ENCODE measurements at regions not wholly inside any gene's neighbourhood (a gene's known extent, or its start where the extent isn't known, plus 50 kb on each side); places are given as distances from the start of the nearest gene placed in this dataset.

DNA sequence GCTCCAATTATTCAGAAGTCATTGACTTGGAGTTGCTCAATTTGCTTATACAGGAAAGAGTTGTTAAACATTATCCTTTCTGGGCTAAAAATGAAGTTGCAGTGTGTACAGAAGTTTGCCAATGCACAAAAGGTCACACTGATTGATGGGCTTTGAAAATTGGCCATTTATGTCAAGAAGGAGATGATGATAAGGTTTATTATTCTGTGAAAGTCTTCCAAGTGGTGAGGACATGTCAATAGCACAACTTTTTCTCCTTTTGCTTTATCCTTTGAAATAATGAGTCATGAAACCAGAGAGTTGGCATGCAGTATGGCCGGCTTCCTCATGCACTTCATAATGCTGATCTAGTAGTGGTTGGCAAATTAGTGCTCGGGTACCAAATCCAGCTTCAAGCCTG, 848.5 kb upstream of the WWC1 start:
- no peak overlapping the region for H3K4me3 ChIP-seq (ENCODE audit: low read length)
- no peaks in the 10 kb centered on the region for H3K9me3 ChIP-seq (ENCODE audit: low read length)
- H3K27me3 ChIP-seq (ENCODE audit: insufficient read depth, low read length): no peaks in the 10 kb centered on the region
- no peaks in the 10 kb centered on the region for H3K36me3 ChIP-seq (ENCODE audit: insufficient read depth, low read length)
- peaks cover 5% of the 10 kb centered on the region for H3K4me1 ChIP-seq (ENCODE audit: insufficient read depth, low read length)
- H2AFZ ChIP-seq (ENCODE audit: low read depth, low read length): no peak overlapping the region

DNA sequence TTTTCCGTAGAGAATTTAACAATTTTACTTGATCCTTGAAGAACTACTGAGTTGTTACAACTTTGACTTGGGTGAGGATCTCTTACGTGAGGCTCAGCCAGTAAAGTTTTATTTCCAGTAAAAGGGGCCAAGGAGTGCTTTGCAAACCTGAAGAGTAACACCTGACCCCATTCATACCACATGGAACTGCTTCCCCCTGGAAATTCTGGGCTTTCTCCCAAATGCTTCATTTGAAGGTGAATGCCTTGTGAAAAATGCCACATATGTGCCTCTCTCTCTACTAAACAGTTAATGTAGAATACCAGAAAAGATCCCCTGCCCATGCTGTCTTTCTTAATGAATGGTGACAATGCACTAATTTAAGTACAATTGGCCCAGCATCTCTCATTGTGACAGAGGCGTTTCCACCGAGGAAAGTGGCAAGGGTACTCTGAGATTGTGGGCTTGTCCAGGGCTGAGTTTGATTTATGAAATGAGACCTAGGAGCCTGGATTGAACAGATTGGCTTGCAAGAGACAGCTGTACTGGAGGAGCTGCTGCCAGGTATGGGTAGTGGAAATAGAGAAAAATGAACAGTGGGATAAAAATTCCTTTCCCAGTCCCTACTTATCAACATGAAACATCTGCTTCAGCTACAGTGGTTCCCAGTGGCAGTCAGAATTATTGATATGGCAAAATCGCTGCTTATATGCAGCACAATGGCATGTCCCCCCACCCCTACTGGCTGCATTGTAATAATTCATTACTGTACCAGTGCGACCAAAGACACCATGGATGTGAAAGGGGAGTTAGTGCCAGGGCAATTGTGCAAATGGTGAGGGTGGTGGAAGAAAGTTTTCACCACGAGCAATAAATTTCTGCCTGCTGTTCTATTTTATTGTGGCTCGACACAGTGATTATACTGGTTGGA, 843.7 kb upstream of the WWC1 start:
- H3K4me3 ChIP-seq (ENCODE audit: low read length): no peak overlapping the region
- H3K27me3 ChIP-seq (ENCODE audit: insufficient read depth, low read length): no peaks in the 10 kb centered on the region
- no peaks in the 10 kb centered on the region for H3K36me3 ChIP-seq (ENCODE audit: insufficient read depth, low read length)
- H2AFZ ChIP-seq (ENCODE audit: low read depth, low read length): no peak overlapping the region
- H3K4me1 ChIP-seq (ENCODE audit: insufficient read depth, low read length): peaks cover 4% of the 10 kb centered on the region
- no peaks in the 10 kb centered on the region for H3K9me3 ChIP-seq (ENCODE audit: low read length)

DNA sequence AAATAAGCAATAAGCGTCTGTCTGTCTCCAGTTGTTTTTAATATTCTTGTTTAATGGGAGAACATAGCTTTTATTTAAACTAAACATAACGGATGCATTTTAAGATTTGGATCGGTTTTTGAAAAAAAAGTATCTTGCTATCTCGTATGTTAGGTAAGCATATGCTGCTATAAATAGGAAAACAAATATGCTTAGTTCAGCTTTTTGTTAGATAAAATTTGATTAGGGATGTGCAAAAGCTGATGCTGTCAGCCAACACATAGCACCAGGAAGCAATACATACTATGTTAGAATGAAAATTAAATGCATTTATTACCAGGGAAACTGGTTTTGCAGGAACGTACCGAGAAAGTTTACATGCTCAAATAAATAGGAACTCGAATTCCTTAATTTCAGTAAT, 843.1 kb upstream of the WWC1 start:
- no peaks in the 10 kb centered on the region for H3K36me3 ChIP-seq (ENCODE audit: insufficient read depth, low read length)
- H3K27me3 ChIP-seq (ENCODE audit: insufficient read depth, low read length): no peaks in the 10 kb centered on the region
- no peak overlapping the region for H3K4me3 ChIP-seq (ENCODE audit: low read length)
- H2AFZ ChIP-seq (ENCODE audit: low read depth, low read length): no peak overlapping the region
- H3K9me3 ChIP-seq (ENCODE audit: low read length): no peaks in the 10 kb centered on the region
- H3K4me1 ChIP-seq (ENCODE audit: insufficient read depth, low read length): peaks cover 10% of the 10 kb centered on the region

DNA sequence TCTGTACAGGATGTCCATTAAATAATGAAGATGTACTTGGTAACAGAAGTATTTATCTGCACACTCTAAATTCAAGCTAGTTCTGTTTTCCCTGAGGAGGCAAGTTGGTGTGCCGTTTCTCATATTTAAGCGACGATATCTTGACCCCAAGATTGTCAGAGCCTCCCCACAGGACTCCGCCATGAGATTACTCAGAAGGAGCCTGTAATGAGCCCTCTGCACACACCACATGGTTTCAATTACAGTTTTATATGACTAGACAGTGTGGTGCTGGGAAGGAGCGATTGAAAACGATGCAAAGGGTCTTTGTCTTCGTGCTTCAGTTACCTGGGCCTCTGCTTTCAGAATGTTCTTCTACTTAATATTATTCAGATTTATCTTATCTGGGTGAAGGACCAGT, 840.4 kb upstream of the WWC1 start:
- no peaks in the 10 kb centered on the region for H3K27me3 ChIP-seq (ENCODE audit: insufficient read depth, low read length)
- no peak overlapping the region for H3K4me3 ChIP-seq (ENCODE audit: low read length)
- H3K4me1 ChIP-seq (ENCODE audit: insufficient read depth, low read length): peaks cover 17% of the 10 kb centered on the region
- H2AFZ ChIP-seq (ENCODE audit: low read depth, low read length): no peak overlapping the region
- no peaks in the 10 kb centered on the region for H3K9me3 ChIP-seq (ENCODE audit: low read length)
- H3K36me3 ChIP-seq (ENCODE audit: insufficient read depth, low read length): no peaks in the 10 kb centered on the region

DNA sequence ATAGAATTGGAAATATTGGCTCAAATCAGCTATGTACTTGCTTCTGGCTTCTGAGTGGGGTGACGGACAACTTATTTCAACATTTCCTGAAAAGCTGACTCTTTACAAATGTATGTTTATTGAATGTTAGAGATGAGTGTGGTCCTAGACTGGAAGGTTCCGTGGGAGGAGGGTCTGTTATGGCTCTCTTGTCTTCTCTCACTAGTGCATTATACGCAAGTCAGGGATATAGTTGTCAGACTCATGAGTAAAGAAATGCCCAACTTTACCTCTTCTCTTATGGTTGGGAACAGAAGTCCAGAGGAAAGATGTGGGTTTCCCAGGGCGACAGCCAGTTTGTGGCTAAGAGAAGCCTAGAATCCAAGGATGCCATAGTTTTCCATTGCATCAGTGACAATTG, 839.3 kb upstream of the WWC1 start:
- Histone ChIP-seq H3K4me3 (ENCODE audit: low read length) (no peak overlapping the region), H3K9me3 (ENCODE audit: low read length) (no peaks in the 10 kb centered on the region), H3K36me3 (ENCODE audit: insufficient read depth, low read length) (no peaks in the 10 kb centered on the region), H2AFZ (ENCODE audit: low read depth, low read length) (no peak overlapping the region), H3K27me3 (ENCODE audit: insufficient read depth, low read length) (no peaks in the 10 kb centered on the region), H3K4me1 (ENCODE audit: insufficient read depth, low read length) (peaks cover 17% of the 10 kb centered on the region)

DNA sequence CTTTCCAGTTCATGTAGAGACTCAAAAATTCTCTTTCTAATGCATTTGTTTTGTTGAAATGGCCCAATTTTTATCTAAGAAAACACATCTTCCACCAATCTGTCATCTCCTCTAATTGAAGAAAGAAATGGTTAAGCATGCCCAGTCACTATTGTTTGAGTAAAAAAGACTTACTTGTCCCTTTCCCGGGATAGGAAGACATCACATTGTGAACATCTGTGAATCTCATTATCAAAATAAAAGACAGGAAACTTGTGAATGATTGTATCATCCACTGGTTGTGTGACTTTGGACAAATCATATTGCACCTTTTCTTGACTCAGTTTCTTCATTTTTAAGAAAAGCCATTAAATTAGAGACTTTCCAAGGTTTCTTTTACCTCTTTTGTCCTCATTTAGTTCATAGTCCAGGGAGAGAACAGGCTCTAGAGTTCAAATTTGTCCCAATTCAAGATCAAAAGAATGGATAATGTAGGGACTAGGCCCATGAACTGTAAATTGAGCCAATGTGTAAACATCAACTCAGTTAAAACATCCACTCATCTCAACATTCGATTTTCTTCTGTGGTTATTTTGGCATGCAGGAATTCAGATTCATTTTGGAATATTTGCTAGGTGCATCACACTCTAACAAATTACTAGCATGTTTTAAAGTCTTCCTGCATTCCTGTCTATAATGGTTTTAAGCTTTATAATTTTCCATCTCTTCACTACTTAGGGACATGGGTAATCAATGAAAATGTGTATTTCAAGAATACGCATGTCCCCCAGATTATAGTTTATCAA, 838.0 kb upstream of the WWC1 start:
- Histone ChIP-seq H2AFZ (ENCODE audit: low read depth, low read length) (no peak overlapping the region), H3K9me3 (ENCODE audit: low read length) (no peaks in the 10 kb centered on the region), H3K4me3 (ENCODE audit: low read length) (no peak overlapping the region), H3K36me3 (ENCODE audit: insufficient read depth, low read length) (no peaks in the 10 kb centered on the region), H3K27me3 (ENCODE audit: insufficient read depth, low read length) (no peaks in the 10 kb centered on the region), H3K4me1 (ENCODE audit: insufficient read depth, low read length) (peaks cover 17% of the 10 kb centered on the region)

DNA sequence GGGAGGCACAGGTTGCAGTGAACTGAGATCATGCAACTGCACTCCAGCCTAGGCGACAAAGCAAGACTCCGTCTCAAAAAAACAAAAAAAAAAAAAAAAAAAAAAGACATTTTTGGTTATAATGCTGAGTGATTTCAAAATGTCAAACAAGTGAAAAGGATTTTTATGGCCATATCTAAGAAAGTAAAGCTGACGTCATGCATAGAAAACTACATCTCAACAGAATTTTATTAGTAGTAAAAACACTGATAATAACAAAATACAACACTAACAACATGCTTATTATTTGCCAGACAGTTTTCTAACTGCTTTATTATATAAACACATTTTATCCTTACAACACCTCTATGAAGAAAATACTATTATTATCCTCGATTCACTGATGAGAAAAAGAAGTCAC, 833.0 kb upstream of the WWC1 start:
- H3K27me3 ChIP-seq (ENCODE audit: insufficient read depth, low read length): no peaks in the 10 kb centered on the region
- H3K4me1 ChIP-seq (ENCODE audit: insufficient read depth, low read length): peaks cover 6% of the 10 kb centered on the region
- no peaks in the 10 kb centered on the region for H3K36me3 ChIP-seq (ENCODE audit: insufficient read depth, low read length)
- peaks cover 5% of the 10 kb centered on the region for H3K9me3 ChIP-seq (ENCODE audit: low read length)
- no peak overlapping the region for H3K4me3 ChIP-seq (ENCODE audit: low read length)
- H2AFZ ChIP-seq (ENCODE audit: low read depth, low read length): no peak overlapping the region

DNA sequence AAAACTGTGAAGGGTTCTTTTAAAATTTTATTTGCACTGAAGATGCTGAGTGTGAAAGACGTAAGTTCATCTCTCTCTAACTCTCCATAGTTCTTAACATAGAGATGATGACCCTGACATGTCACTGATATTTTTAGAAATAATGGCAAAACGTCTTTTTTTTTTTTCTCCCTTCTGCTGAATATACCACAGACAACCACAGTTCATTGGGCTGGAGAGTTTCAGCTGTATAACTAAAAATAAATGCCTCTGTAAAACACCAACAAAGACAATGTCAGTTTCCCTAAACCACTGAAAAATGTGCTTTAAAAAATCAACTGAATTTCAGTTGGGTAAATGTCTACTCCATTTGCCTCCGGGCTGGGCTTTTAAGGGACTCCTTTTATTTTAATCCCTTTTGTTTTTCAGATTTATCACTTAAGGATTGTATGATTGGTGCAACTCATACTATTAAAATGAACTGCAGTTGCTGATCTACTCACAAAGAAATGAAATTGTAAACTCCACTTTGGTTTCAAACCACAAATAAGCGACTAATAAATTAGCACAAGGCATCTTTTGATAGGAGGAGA, 830.9 kb upstream of the WWC1 start:
- Histone ChIP-seq H3K4me3 (ENCODE audit: low read length) (no peak overlapping the region), H3K9me3 (ENCODE audit: low read length) (peaks cover 5% of the 10 kb centered on the region), H3K27me3 (ENCODE audit: insufficient read depth, low read length) (no peaks in the 10 kb centered on the region), H3K36me3 (ENCODE audit: insufficient read depth, low read length) (no peaks in the 10 kb centered on the region), H2AFZ (ENCODE audit: low read depth, low read length) (no peak overlapping the region), H3K4me1 (ENCODE audit: insufficient read depth, low read length) (no peaks in the 10 kb centered on the region)

DNA sequence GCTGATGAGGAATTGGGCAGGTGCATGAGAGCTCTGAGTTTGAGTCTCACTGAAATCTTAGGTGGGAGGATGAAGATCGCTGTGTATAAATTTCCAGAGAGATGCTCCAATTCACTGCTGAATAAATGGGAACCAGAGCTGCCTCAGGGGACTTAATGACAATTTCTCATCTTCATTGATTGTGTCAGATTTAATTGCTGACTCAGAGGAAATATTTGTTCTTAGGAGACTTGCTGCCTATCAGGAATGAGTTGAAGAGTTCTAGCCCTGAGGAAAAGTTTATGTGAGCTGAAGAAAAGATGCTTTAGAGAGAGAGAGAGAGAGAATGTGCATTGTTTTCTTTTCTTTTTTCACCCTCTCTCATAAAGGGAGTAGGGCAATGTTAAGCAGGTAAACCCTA, 827.5 kb upstream of the WWC1 start:
- H2AFZ ChIP-seq (ENCODE audit: low read depth, low read length): no peak overlapping the region
- H3K36me3 ChIP-seq (ENCODE audit: insufficient read depth, low read length): no peaks in the 10 kb centered on the region
- H3K4me1 ChIP-seq (ENCODE audit: insufficient read depth, low read length): no peaks in the 10 kb centered on the region
- H3K4me3 ChIP-seq (ENCODE audit: low read length): no peak overlapping the region
- no peaks in the 10 kb centered on the region for H3K27me3 ChIP-seq (ENCODE audit: insufficient read depth, low read length)
- H3K9me3 ChIP-seq (ENCODE audit: low read length): peaks cover 5% of the 10 kb centered on the region

DNA sequence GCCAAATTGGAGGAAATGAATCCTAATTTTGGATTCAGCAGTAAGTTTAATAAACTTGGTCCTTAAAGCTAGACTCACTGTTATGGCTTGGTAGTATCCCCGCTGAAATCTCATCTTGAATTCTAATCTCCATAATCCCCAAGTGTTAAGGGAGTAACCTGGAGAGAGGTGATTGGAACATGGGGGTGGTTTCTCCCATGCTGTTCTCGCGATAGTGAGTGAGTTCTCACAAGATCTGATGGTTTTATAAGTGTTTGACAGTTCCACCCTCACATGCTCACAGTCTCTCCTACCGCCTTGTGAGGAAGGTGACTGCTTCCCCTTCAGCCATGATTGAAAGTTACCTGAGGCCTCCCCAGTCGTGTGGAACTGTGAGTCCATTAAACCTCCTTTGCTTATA, 824.5 kb upstream of the WWC1 start:
- Histone ChIP-seq H3K4me3 (ENCODE audit: low read length) (no peak overlapping the region), H2AFZ (ENCODE audit: low read depth, low read length) (no peak overlapping the region), H3K4me1 (ENCODE audit: insufficient read depth, low read length) (peaks cover 5% of the 10 kb centered on the region), H3K36me3 (ENCODE audit: insufficient read depth, low read length) (no peaks in the 10 kb centered on the region), H3K9me3 (ENCODE audit: low read length) (peaks cover 5% of the 10 kb centered on the region), H3K27me3 (ENCODE audit: insufficient read depth, low read length) (no peaks in the 10 kb centered on the region)

DNA sequence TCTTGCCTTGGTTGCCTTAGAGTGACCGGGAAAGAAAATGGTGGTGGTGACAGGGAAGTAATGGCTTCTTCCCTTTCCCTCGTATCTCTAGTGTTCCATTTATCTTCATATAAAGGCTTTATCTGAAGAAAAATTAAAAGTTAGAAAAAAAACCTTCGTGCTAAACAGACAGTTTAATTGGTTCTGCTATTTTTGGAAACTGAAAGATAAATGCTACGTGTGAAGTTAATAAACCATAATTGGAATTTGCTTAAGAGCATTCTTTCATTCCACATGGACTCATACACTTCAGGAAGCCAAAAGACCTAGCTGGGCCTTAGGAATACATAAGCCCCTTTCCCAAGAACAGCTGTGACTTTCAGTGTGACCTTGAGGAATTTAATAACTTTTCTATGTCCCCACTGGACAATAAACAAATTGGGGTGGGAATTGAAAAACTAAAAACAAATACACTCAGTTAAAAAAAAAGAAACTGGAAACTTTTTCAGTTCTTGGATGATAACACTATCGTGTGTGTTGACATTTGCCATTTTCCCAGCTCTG, 818.8 kb upstream of the WWC1 start:
- Histone ChIP-seq H3K27me3 (ENCODE audit: insufficient read depth, low read length) (no peaks in the 10 kb centered on the region), H3K36me3 (ENCODE audit: insufficient read depth, low read length) (no peaks in the 10 kb centered on the region), H3K4me1 (ENCODE audit: insufficient read depth, low read length) (peaks cover 5% of the 10 kb centered on the region), H2AFZ (ENCODE audit: low read depth, low read length) (no peak overlapping the region), H3K4me3 (ENCODE audit: low read length) (no peak overlapping the region), H3K9me3 (ENCODE audit: low read length) (no peaks in the 10 kb centered on the region)

DNA sequence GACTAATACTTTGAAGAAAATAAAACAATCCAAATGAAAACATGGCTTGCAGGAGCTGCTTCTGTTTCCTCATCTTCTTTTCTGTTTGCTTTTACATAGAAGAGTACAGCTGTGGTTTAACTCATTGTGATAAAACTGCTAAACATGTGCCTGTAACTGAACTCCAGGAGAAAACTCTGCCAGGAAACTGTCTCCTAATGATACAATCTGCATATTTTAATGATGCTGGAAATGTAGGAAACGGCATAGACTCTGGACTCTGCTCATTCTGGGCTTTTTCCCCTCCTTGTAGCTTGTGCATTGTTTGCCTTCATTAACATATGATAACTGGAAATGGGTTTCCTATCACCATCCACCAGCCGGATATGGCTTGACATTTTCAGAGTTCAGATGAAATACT, 813.3 kb upstream of the WWC1 start:
- H3K4me3 ChIP-seq (ENCODE audit: low read length): no peak overlapping the region
- no peak overlapping the region for H2AFZ ChIP-seq (ENCODE audit: low read depth, low read length)
- H3K27me3 ChIP-seq (ENCODE audit: insufficient read depth, low read length): no peaks in the 10 kb centered on the region
- no peaks in the 10 kb centered on the region for H3K36me3 ChIP-seq (ENCODE audit: insufficient read depth, low read length)
- no peaks in the 10 kb centered on the region for H3K9me3 ChIP-seq (ENCODE audit: low read length)
- no peaks in the 10 kb centered on the region for H3K4me1 ChIP-seq (ENCODE audit: insufficient read depth, low read length)

DNA sequence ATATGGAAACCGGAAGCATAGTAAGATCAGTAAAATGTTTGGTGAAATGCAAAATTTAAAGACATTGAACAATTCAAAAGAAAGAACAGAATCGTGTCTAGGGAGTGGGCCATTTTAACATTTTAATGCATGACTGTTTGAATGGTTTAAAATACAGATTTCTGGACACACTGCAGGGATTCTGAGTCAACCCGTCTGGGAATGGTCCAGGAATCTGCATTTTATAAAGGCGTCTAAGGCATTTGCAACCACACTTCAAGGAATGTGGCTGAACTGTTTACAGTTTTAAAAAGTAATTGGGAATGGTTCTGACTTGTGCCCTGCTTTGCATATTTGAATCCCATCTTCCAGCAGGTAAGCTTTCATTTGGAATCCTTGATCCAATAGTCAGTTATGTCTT, 811.7 kb upstream of the WWC1 start:
- Histone ChIP-seq H3K27me3 (ENCODE audit: insufficient read depth, low read length) (no peaks in the 10 kb centered on the region), H3K36me3 (ENCODE audit: insufficient read depth, low read length) (no peaks in the 10 kb centered on the region), H3K9me3 (ENCODE audit: low read length) (no peaks in the 10 kb centered on the region), H3K4me1 (ENCODE audit: insufficient read depth, low read length) (no peaks in the 10 kb centered on the region), H2AFZ (ENCODE audit: low read depth, low read length) (no peak overlapping the region), H3K4me3 (ENCODE audit: low read length) (no peak overlapping the region)

Measured in neuron (in vitro differentiated cells).